SJSA1 (cell line): ENCODE measurements at regions not wholly inside any gene's neighbourhood (a gene's known extent, or its start where the extent isn't known, plus 50 kb on each side); places are given as distances from the start of the nearest gene placed in this dataset.

ENCODE experiments used
- DNase-seq, 2 experiments: peaks; one replicate each; pipeline ENCODE4 v3.0.0-alpha.2; 2015 to 2020; ENCODE audit warnings: low spot score in 2 of 2, low read depth in 1 of 2
- H3K27ac ChIP-seq: fragments of 250-450 bp; sonication (Bioruptor Pico); 2 replicates; pipeline ENCODE4 v1.5.1; 2020; ENCODE audit warnings: mild to moderate bottlenecking, moderate library complexity
- H3K27me3 ChIP-seq: fragments of 250-450 bp; sonication (Bioruptor Pico); replicated peaks from 2 replicates; pipeline ENCODE4 v1.5.1; 2020; ENCODE audit warnings: mild to moderate bottlenecking, moderate library complexity
- H3K36me3 ChIP-seq: fragments of 250-450 bp; sonication (Bioruptor Pico); 2 replicates; pipeline ENCODE4 v1.5.1; 2020; ENCODE audit warnings: mild to moderate bottlenecking
- H3K4me1 ChIP-seq: fragments of 250-450 bp; sonication (Bioruptor Pico); replicated peaks from 2 replicates; pipeline ENCODE4 v1.6.1; 2021; ENCODE audit warnings: mild to moderate bottlenecking
- H3K4me3 ChIP-seq: fragments of 250-450 bp; sonication (Bioruptor Pico); 2 replicates; pipeline ENCODE4 v1.5.1; 2020; ENCODE audit warnings: mild to moderate bottlenecking
- H3K9me3 ChIP-seq: fragments of 250-450 bp; sonication (Bioruptor Pico); replicated peaks from 2 replicates; pipeline ENCODE4 v1.5.1; 2020; ENCODE audit warnings: mild to moderate bottlenecking

- Histone ChIP-seq H3K9me3 (no peaks in the 10 kb centered on the region), H3K27me3 (no peaks in the 10 kb centered on the region), H3K4me1 (no peaks in the 10 kb centered on the region), H3K4me3 (no peak overlapping the region), H3K36me3 (no peaks in the 10 kb centered on the region), H3K27ac (no peak overlapping the region)
- DNase-seq: no peak
Observed at GRCh38 chr4:145427991-145428390, 53.7 kb upstream of the SMAD1 start.

- Histone ChIP-seq H3K9me3 (no peaks in the 10 kb centered on the region), H3K4me3 (no peak overlapping the region), H3K27me3 (no peaks in the 10 kb centered on the region), H3K36me3 (no peaks in the 10 kb centered on the region), H3K4me1 (no peaks in the 10 kb centered on the region), H3K27ac (no peak overlapping the region)
- no peak for DNase-seq
Observed at GRCh38 chr4:145427221-145427620, 54.4 kb upstream of the SMAD1 start.

DNA sequence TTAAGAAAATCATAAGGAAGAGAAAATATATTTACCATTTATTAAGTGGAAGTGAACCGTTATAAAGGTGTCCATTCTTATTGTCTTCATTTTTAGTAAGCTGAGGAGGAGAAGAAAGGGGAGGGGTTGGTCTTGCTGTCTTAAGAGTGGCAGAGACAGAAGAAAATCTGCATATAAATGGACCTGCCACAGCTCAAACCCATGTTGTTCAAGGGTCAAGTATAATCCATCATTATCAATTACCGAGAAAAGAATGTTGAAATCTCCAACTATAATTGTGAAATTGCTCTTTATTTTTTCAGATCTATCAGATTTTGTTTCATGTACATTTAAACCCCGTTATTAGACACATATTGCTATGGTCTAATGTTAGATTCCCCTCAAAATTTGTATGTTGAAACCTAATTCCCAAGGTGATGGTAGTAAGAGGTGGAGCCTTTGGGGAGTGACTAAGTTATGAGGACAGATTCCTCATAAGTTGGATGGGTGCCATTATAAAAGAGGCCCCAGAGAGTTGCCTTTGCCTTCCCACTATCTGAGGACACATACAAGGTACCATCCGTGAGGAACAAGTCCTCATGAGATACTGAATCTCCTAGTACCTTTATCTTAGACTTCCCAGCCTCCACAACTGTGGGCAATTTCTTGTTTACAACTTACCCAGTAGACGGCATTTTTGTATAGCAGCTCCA lies 58.5 kb upstream of the SMAD1 start:
- no peak overlapping the region for H3K4me3 ChIP-seq
- no peak for DNase-seq
- H3K4me1 ChIP-seq: no peaks in the 10 kb centered on the region
- H3K9me3 ChIP-seq: no peaks in the 10 kb centered on the region
- H3K27me3 ChIP-seq: no peaks in the 10 kb centered on the region
- H3K27ac ChIP-seq: no peak overlapping the region
- H3K36me3 ChIP-seq: no peaks in the 10 kb centered on the region

GRCh38 chr4:145420595-145421214 lies 60.9 kb upstream of the SMAD1 start:
- H3K27ac ChIP-seq: no peak overlapping the region
- DNase-seq: no peak

DNA sequence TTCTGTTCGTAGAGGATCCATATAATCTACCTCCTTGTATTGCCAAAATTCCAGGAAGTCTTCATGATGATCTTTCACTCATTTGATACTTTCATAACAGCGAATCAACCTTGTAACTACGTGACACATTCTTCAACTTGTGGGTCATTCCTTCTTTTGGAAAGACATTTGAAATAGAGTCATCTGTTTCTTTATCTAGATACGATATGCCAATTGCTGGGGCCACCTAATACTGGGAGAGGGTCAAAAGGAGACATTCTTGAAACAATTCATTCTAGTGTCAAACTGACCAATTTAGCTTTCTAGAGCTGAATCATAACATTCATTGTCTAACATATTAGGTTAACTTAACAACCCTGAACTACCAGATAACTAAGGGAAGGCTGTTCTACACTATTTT lies 62.9 kb upstream of the SMAD1 start:
- DNase-seq: no peak
- H3K4me3 ChIP-seq: no peak overlapping the region
- no peaks in the 10 kb centered on the region for H3K9me3 ChIP-seq
- H3K27ac ChIP-seq: no peak overlapping the region
- no peaks in the 10 kb centered on the region for H3K36me3 ChIP-seq
- H3K4me1 ChIP-seq: no peaks in the 10 kb centered on the region
- H3K27me3 ChIP-seq: no peaks in the 10 kb centered on the region

More at GRCh38 chr4:145420595-145421214, 60.9 kb upstream of the SMAD1 start:
- H3K4me3 ChIP-seq: no peak overlapping the region
- no peaks in the 10 kb centered on the region for H3K9me3 ChIP-seq
- H3K36me3 ChIP-seq: no peaks in the 10 kb centered on the region
- no peaks in the 10 kb centered on the region for H3K4me1 ChIP-seq
- H3K27me3 ChIP-seq: no peaks in the 10 kb centered on the region

DNA sequence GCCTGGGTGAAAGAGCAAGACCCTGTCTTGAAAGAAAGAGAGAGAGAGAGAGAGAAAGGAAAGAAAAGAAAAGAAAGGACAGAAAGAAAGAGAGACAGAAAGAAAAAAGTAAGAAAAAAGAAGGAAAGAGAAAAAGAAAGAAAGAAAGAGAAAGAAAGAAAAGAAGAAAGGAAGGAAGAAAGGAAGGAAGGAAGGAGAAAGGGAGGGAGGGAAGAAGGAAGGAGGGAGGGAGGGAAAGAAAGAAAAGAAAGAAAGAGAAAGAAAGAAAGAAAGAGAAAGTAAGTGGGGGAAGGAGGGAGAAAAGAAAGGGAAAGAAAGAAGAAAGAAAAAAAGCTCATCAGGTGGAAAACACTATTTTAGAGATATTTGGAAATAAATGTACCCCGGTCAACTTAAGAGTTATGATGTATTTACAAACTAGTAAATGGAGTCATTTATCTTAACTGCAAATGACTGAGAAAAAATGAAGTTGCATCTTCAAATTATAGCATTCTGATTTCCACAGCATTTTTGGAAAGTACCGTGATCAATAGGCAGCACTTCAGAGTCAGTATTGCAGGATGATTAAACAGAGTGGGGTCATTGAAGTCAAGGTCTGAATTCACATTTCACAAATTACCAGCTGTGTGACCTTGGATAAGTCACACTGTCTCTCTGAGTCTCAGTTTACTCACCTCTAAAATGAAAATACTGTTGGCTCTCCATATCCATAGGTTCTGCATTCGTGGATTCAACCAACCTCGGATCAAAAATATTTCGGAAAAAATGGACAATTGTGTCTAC lies 64.1 kb upstream of the SMAD1 start:
- Histone ChIP-seq H3K4me3 (no peak overlapping the region), H3K27ac (no peak overlapping the region), H3K4me1 (no peaks in the 10 kb centered on the region), H3K36me3 (no peaks in the 10 kb centered on the region), H3K9me3 (no peaks in the 10 kb centered on the region), H3K27me3 (no peaks in the 10 kb centered on the region)
- no peak for DNase-seq

- Histone ChIP-seq H3K27ac (no peak overlapping the region), H3K27me3 (no peaks in the 10 kb centered on the region), H3K36me3 (no peaks in the 10 kb centered on the region), H3K4me1 (no peaks in the 10 kb centered on the region), H3K9me3 (no peaks in the 10 kb centered on the region), H3K4me3 (no peak overlapping the region)
- no peak for DNase-seq
Observed at GRCh38 chr4:145414841-145415240, 66.8 kb upstream of the SMAD1 start.

DNA sequence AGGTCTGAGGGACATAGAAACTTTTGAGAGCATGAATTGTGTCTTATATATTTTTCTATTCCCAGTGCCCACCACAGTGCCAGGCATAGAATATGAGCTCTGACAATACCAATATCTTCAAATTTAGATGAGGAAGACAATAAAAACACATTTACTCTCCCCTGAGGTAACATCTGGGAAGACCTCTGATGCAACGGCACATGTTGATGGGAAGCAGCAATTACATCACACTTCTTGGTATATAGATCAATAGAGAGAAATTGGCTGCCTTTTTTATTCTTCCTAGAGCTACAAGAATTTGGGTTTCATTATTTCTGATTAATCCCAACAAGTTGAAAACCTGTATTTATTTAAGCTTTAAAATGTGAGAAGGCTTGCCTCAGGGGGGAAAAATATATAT lies 67.4 kb upstream of the SMAD1 start:
- DNase-seq: no peak
- H3K4me3 ChIP-seq: no peak overlapping the region
- H3K4me1 ChIP-seq: no peaks in the 10 kb centered on the region
- H3K9me3 ChIP-seq: no peaks in the 10 kb centered on the region
- no peak overlapping the region for H3K27ac ChIP-seq
- H3K36me3 ChIP-seq: no peaks in the 10 kb centered on the region
- H3K27me3 ChIP-seq: no peaks in the 10 kb centered on the region

GRCh38 chr4:145406970-145407369 lies 74.7 kb upstream of the SMAD1 start:
- no peaks in the 10 kb centered on the region for H3K27me3 ChIP-seq
- DNase-seq: no peak

DNA sequence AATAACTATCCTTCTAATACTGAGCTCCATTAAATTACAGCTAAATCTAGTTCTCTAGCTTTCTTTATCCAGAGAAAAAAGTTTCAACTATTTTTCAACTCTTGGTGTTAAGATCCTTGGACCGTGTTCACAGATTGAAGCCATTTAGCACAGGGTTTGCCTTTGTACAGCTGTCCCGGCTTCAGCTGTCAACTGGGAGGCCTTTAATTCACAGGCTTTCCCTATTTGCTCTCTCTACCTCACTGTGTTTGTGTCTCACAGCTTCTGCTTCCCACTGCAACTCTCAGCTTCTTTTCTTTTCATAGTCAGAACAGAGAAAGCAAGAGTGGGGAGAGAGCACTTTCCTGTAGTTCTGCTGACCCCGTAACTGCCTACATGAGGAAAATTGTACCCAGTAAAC lies 76.9 kb upstream of the SMAD1 start:
- H3K27ac ChIP-seq: no peak overlapping the region
- no peak for DNase-seq
- H3K9me3 ChIP-seq: no peaks in the 10 kb centered on the region
- H3K27me3 ChIP-seq: no peaks in the 10 kb centered on the region
- H3K4me3 ChIP-seq: no peak overlapping the region
- no peaks in the 10 kb centered on the region for H3K36me3 ChIP-seq
- H3K4me1 ChIP-seq: no peaks in the 10 kb centered on the region

More at GRCh38 chr4:145406970-145407369, 74.7 kb upstream of the SMAD1 start:
- Histone ChIP-seq H3K4me3 (no peak overlapping the region), H3K36me3 (no peaks in the 10 kb centered on the region), H3K27ac (no peak overlapping the region), H3K9me3 (no peaks in the 10 kb centered on the region), H3K4me1 (no peaks in the 10 kb centered on the region)

DNA sequence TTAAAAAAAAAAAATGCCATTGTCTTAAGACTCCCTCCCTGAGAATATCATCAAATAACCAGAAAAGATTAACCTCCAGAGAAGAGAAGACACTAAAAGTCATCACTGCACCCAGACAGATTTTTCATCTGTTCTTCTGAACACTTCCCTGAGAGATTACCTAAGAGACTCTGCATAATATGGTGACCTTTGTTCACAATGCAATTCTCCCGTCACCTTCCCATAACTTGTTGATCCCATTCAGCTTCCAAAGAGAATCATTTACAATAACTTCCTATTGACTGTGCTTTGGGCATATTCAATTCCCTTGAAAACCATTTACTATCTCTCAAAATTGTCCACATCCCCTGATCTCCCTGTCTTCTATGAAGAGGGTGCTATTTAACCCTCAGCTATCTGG lies 85.1 kb upstream of the SMAD1 start:
- Histone ChIP-seq H3K27ac (no peak overlapping the region), H3K4me3 (no peak overlapping the region), H3K4me1 (no peaks in the 10 kb centered on the region), H3K36me3 (no peaks in the 10 kb centered on the region), H3K27me3 (no peaks in the 10 kb centered on the region; the same call in 1 of the 2 replicates), H3K9me3 (no peaks in the 10 kb centered on the region)
- no peak for DNase-seq

- no peak for DNase-seq
- Histone ChIP-seq H3K4me3 (no peak overlapping the region), H3K36me3 (no peaks in the 10 kb centered on the region), H3K27me3 (no peaks in the 10 kb centered on the region; the same call in 1 of the 2 replicates), H3K4me1 (no peaks in the 10 kb centered on the region), H3K27ac (no peak overlapping the region), H3K9me3 (no peaks in the 10 kb centered on the region)
Observed at GRCh38 chr4:145390571-145390970, 91.1 kb upstream of the SMAD1 start.

GRCh38 chr4:145389550-145389949 lies 92.1 kb upstream of the SMAD1 start:
- H3K4me1 ChIP-seq: no peaks in the 10 kb centered on the region
- no peaks in the 10 kb centered on the region for H3K36me3 ChIP-seq
- no peaks in the 10 kb centered on the region for H3K9me3 ChIP-seq
- no peaks in the 10 kb centered on the region; the same call in 1 of the 2 replicates for H3K27me3 ChIP-seq
- H3K27ac ChIP-seq: no peak overlapping the region
- no peak overlapping the region for H3K4me3 ChIP-seq
- DNase-seq: no peak

DNA sequence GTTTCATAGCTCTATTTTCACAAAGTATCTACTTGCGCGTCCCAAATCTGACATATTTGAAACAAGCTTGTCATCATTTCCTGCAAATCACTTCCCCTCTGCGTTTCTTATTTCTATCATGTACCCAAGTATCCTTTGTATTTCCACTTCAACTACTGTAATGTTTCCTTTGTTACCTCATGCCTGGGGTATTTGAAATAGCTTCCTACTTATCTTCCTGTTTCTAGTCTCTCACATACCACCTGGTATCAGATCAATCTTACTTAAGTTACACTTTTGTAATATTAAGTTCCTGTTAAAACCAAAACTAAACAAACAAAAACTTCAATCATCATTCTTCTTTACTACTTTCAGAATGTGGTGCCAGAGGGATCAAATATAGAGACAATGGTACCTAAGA lies 93.6 kb upstream of the SMAD1 start:
- Histone ChIP-seq H3K9me3 (no peaks in the 10 kb centered on the region), H3K27ac (no peak overlapping the region), H3K4me1 (no peaks in the 10 kb centered on the region), H3K27me3 (no peaks in the 10 kb centered on the region; the same call in 1 of the 2 replicates), H3K36me3 (no peaks in the 10 kb centered on the region), H3K4me3 (no peak overlapping the region)
- no peak for DNase-seq
